KMS-11 (cell line): ENCODE measurements at regions not wholly inside any gene's neighbourhood (a gene's known extent, or its start where the extent isn't known, plus 50 kb on each side); places are given as distances from the start of the nearest gene placed in this dataset.

Experiments used
- H2AFZ ChIP-seq: fragments of 200-600 bp; sonication (generic); 2 replicates; pipeline ENCODE4 v1.6.1; 2016; ENCODE audit warnings: antibody characterized with exemption, mixed run types, low read depth
- H3K27ac ChIP-seq: fragments of 200-600 bp; sonication (generic); 2 replicates; pipeline ENCODE4 v1.6.1; 2016; ENCODE audit warnings: mild to moderate bottlenecking, mixed run types
- H3K27me3 ChIP-seq: fragments of 200-600 bp; sonication (generic); 2 replicates; pipeline ENCODE4 v1.6.1; 2017; ENCODE audit warnings: mild to moderate bottlenecking, low read depth, mixed run types, moderate library complexity; ENCODE audit not compliant: insufficient read depth
- H3K36me3 ChIP-seq: fragments of 200-600 bp; sonication (generic); 2 replicates; pipeline ENCODE4 v1.6.1; 2017; ENCODE audit warnings: mild to moderate bottlenecking, mixed run types; ENCODE audit not compliant: insufficient read depth
- H3K4me1 ChIP-seq: fragments of 200-600 bp; sonication (generic); 2 replicates; pipeline ENCODE4 v1.6.1; 2016; ENCODE audit warnings: mild to moderate bottlenecking, low read depth, mixed run types; ENCODE audit not compliant: poor library complexity, severe bottlenecking
- H3K4me2 ChIP-seq: fragments of 200-600 bp; sonication (generic); 2 replicates; pipeline ENCODE4 v1.7.0; 2016; ENCODE audit warnings: mild to moderate bottlenecking, mixed run types
- H3K4me3 ChIP-seq: fragments of 200-600 bp; sonication (generic); IDR thresholded peaks from 2 replicates; pipeline ENCODE4 v1.6.1; 2017; ENCODE audit warnings: low read depth, low read length, mixed read lengths; ENCODE audit not compliant: insufficient read depth
- H3K79me2 ChIP-seq: fragments of 200-600 bp; sonication (generic); 2 replicates; pipeline ENCODE4 v1.6.1; 2016; ENCODE audit warnings: low read depth, mixed run types; ENCODE audit not compliant: insufficient read depth
- H3K9ac ChIP-seq: fragments of 200-600 bp; sonication (generic); 2 replicates; pipeline ENCODE4 v1.6.1; 2016; ENCODE audit warnings: mild to moderate bottlenecking, mixed run types
- H4K20me1 ChIP-seq: fragments of 200-600 bp; sonication (generic); 2 replicates; pipeline ENCODE4 v1.6.1; 2016; ENCODE audit warnings: mild to moderate bottlenecking, mixed run types; ENCODE audit not compliant: insufficient read depth
- CTCF ChIP-seq: fragments of 200-600 bp; sonication (generic); conservative IDR thresholded peaks from 2 replicates; pipeline ENCODE4 v1.6.1; 2017; ENCODE audit warnings: low read depth, mild to moderate bottlenecking, antibody characterized with exemption, low read length, moderate library complexity, mixed read lengths

GRCh38 chr13:90360785-90361184, 986.7 kb upstream of the MIR17HG start:
- Histone ChIP-seq H3K9ac (no peak overlapping the region), H2AFZ (no peak overlapping the region), H4K20me1 (no peaks in the 10 kb centered on the region), H3K79me2 (no peaks in the 10 kb centered on the region), H3K27me3 (no peaks in the 10 kb centered on the region), H3K27ac (no peak overlapping the region), H3K4me1 (no peaks in the 10 kb centered on the region), H3K4me3 (no peak overlapping the region), H3K36me3 (no peaks in the 10 kb centered on the region), H3K4me2 (no peak overlapping the region)
- TF ChIP-seq CTCF: no peak

- H3K79me2 ChIP-seq: no peaks in the 10 kb centered on the region
- TF ChIP-seq CTCF: no peak
- H2AFZ ChIP-seq: no peak overlapping the region
- H3K4me1 ChIP-seq: no peaks in the 10 kb centered on the region
- no peaks in the 10 kb centered on the region for H3K36me3 ChIP-seq
- H3K4me3 ChIP-seq: no peak overlapping the region
- H3K27ac ChIP-seq: no peak overlapping the region
- H3K4me2 ChIP-seq: no peak overlapping the region
- no peaks in the 10 kb centered on the region for H4K20me1 ChIP-seq
- H3K27me3 ChIP-seq: no peaks in the 10 kb centered on the region
- H3K9ac ChIP-seq: no peak overlapping the region
These were observed 984.8 kb upstream of the MIR17HG start for GRCh38 chr13:90362707-90363106.

- Histone ChIP-seq H2AFZ (no peak overlapping the region), H3K27me3 (no peaks in the 10 kb centered on the region)
These were observed 982.4 kb upstream of the MIR17HG start for GRCh38 chr13:90365130-90365529.

GRCh38 chr13:90374168-90374567, 973.3 kb upstream of the MIR17HG start:
- Histone ChIP-seq H3K79me2 (no peaks in the 10 kb centered on the region), H4K20me1 (no peaks in the 10 kb centered on the region), H3K9ac (no peak overlapping the region), H3K27me3 (no peaks in the 10 kb centered on the region), H2AFZ (no peak overlapping the region), H3K36me3 (no peaks in the 10 kb centered on the region), H3K4me2 (no peak overlapping the region), H3K27ac (no peak overlapping the region), H3K4me3 (no peak overlapping the region), H3K4me1 (no peaks in the 10 kb centered on the region)
- no peak for TF ChIP-seq CTCF

More at GRCh38 chr13:90365130-90365529, 982.4 kb upstream of the MIR17HG start:
- Histone ChIP-seq H3K4me1 (no peaks in the 10 kb centered on the region), H3K4me3 (no peak overlapping the region), H3K79me2 (no peaks in the 10 kb centered on the region), H4K20me1 (no peaks in the 10 kb centered on the region), H3K4me2 (no peak overlapping the region), H3K36me3 (no peaks in the 10 kb centered on the region), H3K27ac (no peak overlapping the region), H3K9ac (no peak overlapping the region)
- TF ChIP-seq CTCF: no peak
